K562 (cell line): ENCODE measurements at regions not wholly inside any gene's neighbourhood (a gene's known extent, or its start where the extent isn't known, plus 50 kb on each side); places are given as distances from the start of the nearest gene placed in this dataset.

ENCODE experiments used
- ATAC-seq: fragments of 200-7000 bp; cut with Tn5 transposase; 3 replicates; pipeline ENCODE4 v1.9.1; 2020; ENCODE audit warnings: moderate library complexity
- BruUV-seq: library from RNA; stranded (reverse); fragments of 400-500 nt; replicated peaks from 2 replicates; lab custom pipeline; 2021; lab: Mats Ljungman, UMichigan
- CTCF ChIA-PET: fragments of 300-600 bp; formaldehyde crosslinking; extraction: SDS; loops from one replicate; lab custom pipeline; 2021; ENCODE audit warnings: low intra/inter-chr PET ratio; lab: Yijun Ruan, JAX
- POLR2A ChIA-PET: fragments of 300-600, 350-650 bp; sonication (Branson Sonifier 250); formaldehyde crosslinking; extraction: SDS; loops from one replicate; lab custom pipeline; 2021; ENCODE audit warnings: antibody characterized with exemption, inconsistent platforms; lab: Yijun Ruan, JAX
- DNase-seq, 4 experiments: peaks; one replicate each; pipeline versions ENCODE4 v3.0.0 to v3.0.0-alpha.2; 2011 to 2018; ENCODE audit warnings: low spot score in 3 of 4, mixed read lengths in 3 of 4; ENCODE audit errors: extremely low read depth in 1 of 4
- FAIRE-seq: peaks from 2 replicates; lab custom pipeline; 2011; peaks lifted over from hg19 to GRCh38; lab: Jason Lieb, UNC
- H2AFZ ChIP-seq: 2 replicates; pipeline ENCODE4 v1.6.0; 2011; ENCODE audit warnings: low read depth, low read length, control low read depth, inconsistent platforms
- H3K27ac ChIP-seq: fragments of 200-600 bp; 3 replicates; pipeline ENCODE4 v1.8.0; 2011; ENCODE audit warnings: low read depth, mild to moderate bottlenecking, control low read depth, inconsistent platforms, low read length, moderate library complexity, mixed read lengths; ENCODE audit errors: extremely low read depth
- H3K27me3 ChIP-seq, 2 experiments: fragments of 300-600 bp in 1 of 2; 2 replicates in 1 of 2; 3 replicates in 1 of 2; pipeline versions ENCODE4 v1.6.0 to v1.8.0; 2011; ENCODE audit warnings: inconsistent platforms in 2 of 2, low read length in 2 of 2, mild to moderate bottlenecking in 1 of 2, mixed read lengths in 1 of 2, moderate library complexity in 1 of 2; ENCODE audit not compliant: control insufficient read depth in 2 of 2, insufficient read depth in 2 of 2
- H3K36me3 ChIP-seq: fragments of 300-600 bp; 3 replicates; pipeline ENCODE4 v1.8.0; 2011; ENCODE audit warnings: mild to moderate bottlenecking, low read length, inconsistent platforms; ENCODE audit not compliant: control insufficient read depth, insufficient read depth
- H3K4me1 ChIP-seq, 2 experiments: fragments of 200-600 bp in 1 of 2; replicated peaks in 1 of 2; 2 replicates in 1 of 2; 3 replicates in 1 of 2; pipeline versions ENCODE4 v1.5.1 to v1.8.0; 2011; ENCODE audit warnings: inconsistent platforms in 2 of 2, low read length in 2 of 2, mild to moderate bottlenecking in 1 of 2, mixed read lengths in 1 of 2, moderate library complexity in 1 of 2; ENCODE audit not compliant: control insufficient read depth in 2 of 2, insufficient read depth in 2 of 2
- H3K4me2 ChIP-seq: 2 replicates; pipeline ENCODE4 v1.6.1; 2011; ENCODE audit warnings: low read length, control low read depth, inconsistent platforms, mixed read lengths; ENCODE audit not compliant: insufficient read depth
- H3K4me3 ChIP-seq: fragments of 200-600 bp; sonication (generic), shearing (Covaris generic); 2 replicates; pipeline ENCODE4 v1.5.1; 2016; ENCODE audit warnings: control low read depth, inconsistent platforms
- H3K79me2 ChIP-seq: fragments of 200-600 bp; 3 replicates; pipeline ENCODE4 v1.8.0; 2011; ENCODE audit warnings: low read length, inconsistent platforms; ENCODE audit not compliant: control insufficient read depth, insufficient read depth
- H3K9ac ChIP-seq, 2 experiments: 2 replicates each; pipeline versions ENCODE4 v1.6.0 to v1.6.1; 2011; ENCODE audit warnings: low read depth in 2 of 2, low read length in 2 of 2, control low read depth in 1 of 2, inconsistent platforms in 1 of 2, mild to moderate bottlenecking in 1 of 2, mixed read lengths in 1 of 2; ENCODE audit not compliant: insufficient read depth in 1 of 2
- H3K9me1 ChIP-seq: one replicate; pipeline ENCODE4 v1.6.0; 2011; ENCODE audit warnings: inconsistent platforms, mild to moderate bottlenecking, low read length, moderate library complexity; ENCODE audit not compliant: control insufficient read depth, insufficient read depth
- H3K9me3 ChIP-seq: replicated peaks from 2 replicates; pipeline ENCODE4 v1.5.1; 2011; ENCODE audit warnings: low read depth, low read length, inconsistent platforms; ENCODE audit not compliant: control insufficient read depth, insufficient read depth
- H4K20me1 ChIP-seq: replicated peaks from 2 replicates; pipeline ENCODE4 v1.6.1; 2011; ENCODE audit warnings: low read length, inconsistent platforms, mixed read lengths; ENCODE audit not compliant: control insufficient read depth, insufficient read depth
- BRF1 ChIP-seq: IDR thresholded peaks from 3 replicates; pipeline ENCODE4 v1.6.1; 2011; ENCODE audit warnings: borderline replicate concordance, mild to moderate bottlenecking; ENCODE audit not compliant: insufficient read length; ENCODE audit errors: extremely low read depth
- COPS2 ChIP-seq: fragments of 450-650 bp; conservative IDR thresholded peaks from 2 replicates; pipeline ENCODE4 v1.6.1; 2016; ENCODE audit warnings: mild to moderate bottlenecking, moderate library complexity
- JUND ChIP-seq, 2 experiments: IDR thresholded peaks; 2 replicates in 1 of 2; 3 replicates in 1 of 2; pipeline ENCODE4 v1.6.1; 2011; ENCODE audit warnings: borderline replicate concordance in 2 of 2, low read depth in 2 of 2, low read length in 2 of 2, improper control_type of control experiment in 1 of 2, missing biosample characterization in 1 of 2, missing genetic modification characterization in 1 of 2, missing genetic modification reagents in 1 of 2
- KHSRP ChIP-seq: fragments of 450-650 bp; IDR thresholded peaks from 2 replicates; pipeline ENCODE4 v1.6.1; 2017
- NR1H2 ChIP-seq: sonication (generic); formaldehyde crosslinking; IDR thresholded peaks from 2 replicates; pipeline ENCODE4 v1.4.0; 2020; ENCODE audit warnings: mild to moderate bottlenecking, missing genetic modification reagents
- POLR3G ChIP-seq: IDR thresholded peaks from 2 replicates; pipeline ENCODE4 v1.6.1; 2011; ENCODE audit not compliant: insufficient read length, insufficient replicate concordance; ENCODE audit errors: extremely low read depth
- PURB ChIP-seq: sonication (generic); formaldehyde crosslinking; IDR thresholded peaks from 2 replicates; pipeline ENCODE4 v1.9.0; 2021; ENCODE audit warnings: low read depth, mild to moderate bottlenecking, missing genetic modification reagents
- SMAD4 ChIP-seq: fragments of 250-450 bp; sonication (Bioruptor Pico); conservative IDR thresholded peaks from 2 replicates; pipeline ENCODE4 v1.8.0; 2021; ENCODE audit warnings: inconsistent platforms, mild to moderate bottlenecking, moderate library complexity
- ZNF589 ChIP-seq: fragments of 200-800 bp; sonication (Bioruptor generic); IDR thresholded peaks from 2 replicates; pipeline ENCODE4 v1.6.1; 2016; ENCODE audit warnings: low read depth, missing genetic modification characterization, missing compliant biosample characterization
- WGBS: fragments of 100-300 bp; shearing (Covaris generic); methylation state at CpG from one replicate; pipeline ENCODE4 v1.1.6; 2016; ENCODE audit warnings: low coverage, mixed read lengths; ENCODE audit not compliant: insufficient coverage; ENCODE audit errors: missing lambda C conversion rate; 5-methylcytosine and 5-hydroxymethylcytosine counted together
- in situ Hi-C: fragments of 300-500 bp; cut with MboI; formaldehyde crosslinking; loops from 4 replicates; pipeline ENCODE4 v1.15.0; 2018; ENCODE audit warnings: inconsistent platforms, mixed read lengths
- intact Hi-C: fragments of 100-400 bp; cut with micrococcal nuclease; formaldehyde crosslinking; loops from 2 replicates; pipeline ENCODE4 v1.14.2; 2022
- TF ChIP-seq, protein P1 (sequence below): IDR thresholded peaks from 2 replicates; pipeline ENCODE4 v1.6.1; 2012; ENCODE audit warnings: low read depth, low read length, improper control_type of control experiment, borderline replicate concordance
- TF ChIP-seq, protein P2 (sequence below): fragments of 450-650 bp; formaldehyde crosslinking; IDR thresholded peaks from 2 replicates; pipeline ENCODE4 v1.4.0; 2022; ENCODE audit warnings: mild to moderate bottlenecking, moderate library complexity

GRCh38 chrX:8969378-8969777, 64.5 kb downstream of the FAM9B start (continued):
- TF ChIP-seq ZNF589 (CRISPR knock-in tag), result no peak

DNA sequence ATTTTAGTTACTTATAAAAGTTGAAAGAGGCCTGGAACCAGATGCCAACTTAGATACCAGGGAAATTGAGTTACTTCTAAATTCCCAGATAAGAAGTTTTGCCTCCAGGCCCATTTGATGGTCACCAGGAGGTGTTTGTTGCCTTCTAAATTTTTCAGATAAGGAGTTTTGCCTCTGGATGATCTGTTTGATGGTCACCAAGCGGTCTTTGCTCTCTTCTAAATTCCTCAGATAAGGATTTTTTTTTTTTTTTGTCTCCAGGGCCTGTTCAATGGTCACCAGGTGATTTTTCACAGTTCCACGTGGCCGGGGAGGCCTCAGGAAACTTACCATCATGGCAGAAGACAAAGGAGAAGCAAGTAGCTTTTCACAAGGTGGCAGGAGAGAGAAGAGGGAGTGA, 66.5 kb downstream of the FAM9B start:
- DNase-seq (no peak), ATAC-seq (no peak), FAIRE-seq (no peak)
- ChIA-PET POLR2A (no interaction called here), CTCF (no interaction called here)
- H3K4me1 ChIP-seq, result no peaks in the 10 kb centered on the region
- H3K9me3 ChIP-seq, result no peaks in the 10 kb centered on the region
- intact Hi-C loops (no loop called here), in situ Hi-C loops (no loop called here)
- H3K9ac ChIP-seq, result no peak overlapping the region
- no peak overlapping the region for H3K4me2 ChIP-seq
- no peaks in the 10 kb centered on the region for H3K27me3 ChIP-seq
- no peaks in the 10 kb centered on the region for H3K36me3 ChIP-seq
- no TSS peak for BruUV-seq
- no peak overlapping the region for H2AFZ ChIP-seq
- 0% methylated on average over 2 of the region's 3 CpGs for WGBS
- H3K79me2 ChIP-seq, result no peaks in the 10 kb centered on the region
- H4K20me1 ChIP-seq, result no peaks in the 10 kb centered on the region
- no peaks in the 10 kb centered on the region for H3K9me1 ChIP-seq
- H3K4me3 ChIP-seq, result no peak overlapping the region
- TF ChIP-seq KHSRP (no peak), NR1H2 (no peak), PURB (no peak), BRF1 (no peak)
- no peak overlapping the region for H3K27ac ChIP-seq

DNA sequence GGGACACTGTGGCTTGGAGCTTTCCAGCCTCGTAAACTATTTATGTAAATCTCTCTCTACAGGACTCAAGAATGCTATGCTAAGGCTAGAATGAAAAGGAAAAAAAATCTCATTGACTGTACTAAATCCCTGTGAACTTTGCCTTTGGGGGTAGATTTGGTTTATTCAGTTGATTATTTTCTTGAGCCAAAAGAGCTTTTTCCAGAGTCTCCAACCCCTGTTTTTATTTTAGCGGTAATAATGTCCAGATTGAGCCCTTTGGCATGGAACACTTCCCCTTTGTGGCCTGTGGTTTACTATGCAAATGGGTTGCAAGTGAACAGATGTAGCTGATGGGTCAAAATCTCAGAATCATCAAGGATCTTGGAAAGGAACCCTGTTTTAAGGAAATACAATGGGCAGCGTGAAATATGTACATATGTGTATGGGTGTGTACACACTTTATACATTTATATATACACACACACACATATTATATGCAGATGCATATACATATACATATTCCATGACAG, 72.9 kb downstream of the FAM9B start:
- ChIA-PET POLR2A (no interaction called here), CTCF (no interaction called here)
- ATAC-seq (no peak), FAIRE-seq (no peak), DNase-seq (no peak)
- no peaks in the 10 kb centered on the region for H3K4me1 ChIP-seq
- WGBS, result 3% methylated on average over 3 of the region's 3 CpGs
- no peak overlapping the region for H2AFZ ChIP-seq
- H3K9ac ChIP-seq, result no peak overlapping the region
- no peaks in the 10 kb centered on the region for H3K79me2 ChIP-seq
- H4K20me1 ChIP-seq, result no peaks in the 10 kb centered on the region
- no TSS peak for BruUV-seq
- no peaks in the 10 kb centered on the region for H3K36me3 ChIP-seq
- intact Hi-C loops, result no loop called here
- H3K9me3 ChIP-seq, result no peaks in the 10 kb centered on the region
- no peaks in the 10 kb centered on the region for H3K9me1 ChIP-seq
- H3K4me3 ChIP-seq, result no peak overlapping the region
- H3K4me2 ChIP-seq, result no peak overlapping the region
- H3K27me3 ChIP-seq, result no peaks in the 10 kb centered on the region
- in situ Hi-C loops, result no loop called here
- H3K27ac ChIP-seq, result no peak overlapping the region
- no peak for TF ChIP-seq JUND (IDR thresholded peaks at IDR 0.05; ENCODE audit: borderline replicate concordance, low read depth, low read length)
- TF ChIP-seq JUND (tag; IDR thresholded peaks at IDR 0.05; ENCODE audit: borderline replicate concordance, low read depth, low read length), result no peak
- no peak for TF ChIP-seq COPS2
- TF ChIP-seq SMAD4 (CRISPR knock-in tag), result no peak
- no peak for TF ChIP-seq POLR3G
- TF ChIP-seq, protein P1, sequence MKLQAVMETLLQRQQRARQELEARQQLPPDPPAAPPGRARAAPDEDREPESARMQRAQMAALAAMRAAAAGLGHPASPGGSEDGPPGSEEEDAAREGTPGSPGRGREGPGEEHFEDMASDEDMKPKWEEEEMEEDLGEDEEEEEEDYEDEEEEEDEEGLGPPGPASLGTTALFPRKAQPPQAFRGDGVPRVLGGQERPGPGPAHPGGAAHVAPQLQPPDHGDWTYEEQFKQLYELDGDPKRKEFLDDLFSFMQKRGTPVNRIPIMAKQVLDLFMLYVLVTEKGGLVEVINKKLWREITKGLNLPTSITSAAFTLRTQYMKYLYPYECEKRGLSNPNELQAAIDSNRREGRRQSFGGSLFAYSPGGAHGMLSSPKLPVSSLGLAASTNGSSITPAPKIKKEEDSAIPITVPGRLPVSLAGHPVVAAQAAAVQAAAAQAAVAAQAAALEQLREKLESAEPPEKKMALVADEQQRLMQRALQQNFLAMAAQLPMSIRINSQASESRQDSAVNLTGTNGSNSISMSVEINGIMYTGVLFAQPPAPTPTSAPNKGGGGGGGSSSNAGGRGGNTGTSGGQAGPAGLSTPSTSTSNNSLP, result no peak
- TF ChIP-seq, protein P2, sequence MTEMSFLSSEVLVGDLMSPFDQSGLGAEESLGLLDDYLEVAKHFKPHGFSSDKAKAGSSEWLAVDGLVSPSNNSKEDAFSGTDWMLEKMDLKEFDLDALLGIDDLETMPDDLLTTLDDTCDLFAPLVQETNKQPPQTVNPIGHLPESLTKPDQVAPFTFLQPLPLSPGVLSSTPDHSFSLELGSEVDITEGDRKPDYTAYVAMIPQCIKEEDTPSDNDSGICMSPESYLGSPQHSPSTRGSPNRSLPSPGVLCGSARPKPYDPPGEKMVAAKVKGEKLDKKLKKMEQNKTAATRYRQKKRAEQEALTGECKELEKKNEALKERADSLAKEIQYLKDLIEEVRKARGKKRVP (CRISPR knock-in tag), result no peak
